H1 (cell line): ENCODE measurements at regions not wholly inside any gene's neighbourhood (a gene's known extent, or its start where the extent isn't known, plus 50 kb on each side); places are given as distances from the start of the nearest gene placed in this dataset.

ENCODE experiments used
- CEBPB ChIP-seq: IDR thresholded peaks from 2 replicates; pipeline ENCODE4 v1.6.1; 2012; ENCODE audit warnings: low read depth, low read length
- CTBP2 ChIP-seq: IDR thresholded peaks from 2 replicates; pipeline ENCODE4 v1.7.0; 2011; ENCODE audit warnings: borderline replicate concordance, mild to moderate bottlenecking, moderate library complexity, mixed read lengths, low read length; ENCODE audit not compliant: insufficient read depth, insufficient read length
- CTCF ChIP-seq, 3 experiments: IDR thresholded peaks; 1 replicate in 2 of 3; 2 replicates in 1 of 3; pipeline versions ENCODE4 v1.5.1 to v1.6.1; 2011; ENCODE audit warnings: low read length in 3 of 3, mild to moderate bottlenecking in 3 of 3, inconsistent platforms in 2 of 3, low read depth in 1 of 3, moderate library complexity in 1 of 3; ENCODE audit not compliant: insufficient read depth in 1 of 3; ENCODE audit errors: control extremely low read depth in 1 of 3
- E2F6 ChIP-seq: IDR thresholded peaks from 2 replicates; pipeline ENCODE4 v1.6.1; 2012; ENCODE audit warnings: inconsistent platforms
- KDM1A ChIP-seq: fragments of 200-600, 300-600 bp; sonication (generic); IDR thresholded peaks from 2 replicates; pipeline ENCODE4 v1.7.1; 2016; ENCODE audit warnings: mild to moderate bottlenecking, low read length, borderline replicate concordance
- RAD21 ChIP-seq, 2 experiments: IDR thresholded peaks in 1 of 2; conservative IDR thresholded peaks in 1 of 2; 2 replicates each; pipeline ENCODE4 v1.6.1; 2011; ENCODE audit warnings: low read depth in 2 of 2, low read length in 2 of 2, improper control_type of control experiment in 1 of 2, inconsistent platforms in 1 of 2, mild to moderate bottlenecking in 1 of 2, moderate library complexity in 1 of 2
- TCF12 ChIP-seq: IDR thresholded peaks from 2 replicates; pipeline ENCODE4 v1.6.1; 2011; ENCODE audit warnings: low read depth, mild to moderate bottlenecking, low read length

- no peak for TF ChIP-seq TCF12
- no peak for TF ChIP-seq RAD21 (IDR thresholded peaks at IDR 0.05 in 1 of 2, conservative IDR thresholded peaks at IDR 0.05 in 1 of 2; ENCODE audit: low read depth in 2 of 2, low read length in 2 of 2)
- no peak for TF ChIP-seq CEBPB
- TF ChIP-seq CTCF (IDR thresholded peaks at IDR 0.05; ENCODE audit: control extremely low read depth in 1 of 3, insufficient read depth in 1 of 3, low read depth in 1 of 3, low read length in 3 of 3), result no peak
- TF ChIP-seq KDM1A, result no peak
- no peak for TF ChIP-seq CTBP2
- TF ChIP-seq E2F6, result no peak
Observed at GRCh38 chr22:49015993-49016908, 811.4 kb downstream of the BRD1 start (continued).
